Thyroid gland (tissue), 4 donors: ENCODE measurements at regions not wholly inside any gene's neighbourhood (a gene's known extent, or its start where the extent isn't known, plus 50 kb on each side); places are given as distances from the start of the nearest gene placed in this dataset.

Experiments
- POLR2A ChIP-seq, 2 donors: fragments of 450-650 bp; IDR thresholded peaks; one replicate each; pipeline ENCODE4 v1.6.1; 2017; ENCODE audit warnings: antibody characterized with exemption in 2 of 2, mild to moderate bottlenecking in 2 of 2, moderate library complexity in 1 of 2
- TF ChIP-seq, protein P1 (sequence below), 6 experiments: fragments of 200-600 bp in 3 of 6; fragments of 450-650 bp in 3 of 6; sonication (generic) in 3 of 6; IDR thresholded peaks; one replicate each; pipeline ENCODE4 v1.5.1; 2016 to 2019; ENCODE audit warnings: antibody characterized with exemption in 6 of 6, mild to moderate bottlenecking in 2 of 6, inconsistent platforms in 1 of 6, moderate library complexity in 1 of 6

DNA sequence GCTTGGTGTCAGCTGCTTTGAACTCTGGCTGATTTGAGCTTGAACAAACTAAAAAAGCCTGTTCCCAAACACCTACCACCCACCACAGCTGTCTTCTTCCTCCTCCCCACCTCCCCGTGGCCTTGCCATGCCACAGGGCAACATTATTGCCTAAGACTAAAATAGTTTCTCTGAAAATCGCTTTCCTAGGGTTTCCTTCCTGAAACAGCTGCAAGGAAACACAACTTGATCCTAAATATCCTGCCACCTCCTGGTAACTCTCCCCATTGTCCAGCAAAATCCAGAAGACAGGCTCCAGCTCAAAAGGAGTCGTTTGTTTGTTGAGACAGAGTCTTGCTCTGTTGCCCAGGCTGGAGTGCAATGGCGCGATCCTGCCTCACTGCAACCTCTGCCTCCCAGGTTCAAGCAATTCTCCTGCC lies 193.9 kb upstream of the TPM1 start:
- TF ChIP-seq, protein P1, sequence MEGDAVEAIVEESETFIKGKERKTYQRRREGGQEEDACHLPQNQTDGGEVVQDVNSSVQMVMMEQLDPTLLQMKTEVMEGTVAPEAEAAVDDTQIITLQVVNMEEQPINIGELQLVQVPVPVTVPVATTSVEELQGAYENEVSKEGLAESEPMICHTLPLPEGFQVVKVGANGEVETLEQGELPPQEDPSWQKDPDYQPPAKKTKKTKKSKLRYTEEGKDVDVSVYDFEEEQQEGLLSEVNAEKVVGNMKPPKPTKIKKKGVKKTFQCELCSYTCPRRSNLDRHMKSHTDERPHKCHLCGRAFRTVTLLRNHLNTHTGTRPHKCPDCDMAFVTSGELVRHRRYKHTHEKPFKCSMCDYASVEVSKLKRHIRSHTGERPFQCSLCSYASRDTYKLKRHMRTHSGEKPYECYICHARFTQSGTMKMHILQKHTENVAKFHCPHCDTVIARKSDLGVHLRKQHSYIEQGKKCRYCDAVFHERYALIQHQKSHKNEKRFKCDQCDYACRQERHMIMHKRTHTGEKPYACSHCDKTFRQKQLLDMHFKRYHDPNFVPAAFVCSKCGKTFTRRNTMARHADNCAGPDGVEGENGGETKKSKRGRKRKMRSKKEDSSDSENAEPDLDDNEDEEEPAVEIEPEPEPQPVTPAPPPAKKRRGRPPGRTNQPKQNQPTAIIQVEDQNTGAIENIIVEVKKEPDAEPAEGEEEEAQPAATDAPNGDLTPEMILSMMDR (IDR thresholded peaks at IDR 0.05), result no peak
- TF ChIP-seq POLR2A (IDR thresholded peaks at IDR 0.05), result no peak
